ENCODE measurements at regions not wholly inside any gene's neighbourhood (a gene's known extent, or its start where the extent isn't known, plus 50 kb on each side); places are given as distances from the start of the nearest gene placed in this dataset.

GRCh38 chr1:232566093-232566492 lies 63.8 kb downstream of the SIPA1L2 start:
- TF ChIP-seq CTCF (conservative IDR thresholded peaks at IDR 0.05; ENCODE audit: low read depth, low read length) = no peak
- DNase-seq (ENCODE audit: low read depth) = no peak
- H3K4me3 ChIP-seq (ENCODE audit: low read length) = no peak overlapping the region

GRCh38 chr1:232562855-232563510 lies 67.0 kb downstream of the SIPA1L2 start:
- TF ChIP-seq CTCF (conservative IDR thresholded peaks at IDR 0.05; ENCODE audit: low read depth, low read length) = no peak
- no peak for DNase-seq (ENCODE audit: low read depth)
- no peak overlapping the region for H3K4me3 ChIP-seq (ENCODE audit: low read length)

- no peak for TF ChIP-seq CTCF (conservative IDR thresholded peaks at IDR 0.05; ENCODE audit: low read depth, low read length)
- DNase-seq (ENCODE audit: low read depth) = no peak
- H3K4me3 ChIP-seq (ENCODE audit: low read length) = no peak overlapping the region
These were observed 68.6 kb downstream of the SIPA1L2 start for GRCh38 chr1:232561381-232561780.

- DNase-seq (ENCODE audit: low read depth) = no peak
- H3K4me3 ChIP-seq (ENCODE audit: low read length) = no peak overlapping the region
- no peak for TF ChIP-seq CTCF (conservative IDR thresholded peaks at IDR 0.05; ENCODE audit: low read depth, low read length)
These were observed 69.0 kb downstream of the SIPA1L2 start for GRCh38 chr1:232560940-232561339.

GRCh38 chr1:232558954-232559353 lies 71.0 kb downstream of the SIPA1L2 start:
- no peak for DNase-seq (ENCODE audit: low read depth)
- TF ChIP-seq CTCF (conservative IDR thresholded peaks at IDR 0.05; ENCODE audit: low read depth, low read length) = no peak
- no peak overlapping the region for H3K4me3 ChIP-seq (ENCODE audit: low read length)

- no peak overlapping the region for H3K4me3 ChIP-seq (ENCODE audit: low read length)
- no peak for DNase-seq (ENCODE audit: low read depth)
- TF ChIP-seq CTCF (conservative IDR thresholded peaks at IDR 0.05; ENCODE audit: low read depth, low read length) = no peak
These were observed 72.3 kb downstream of the SIPA1L2 start for GRCh38 chr1:232557502-232558191.

GRCh38 chr1:232557096-232557495 lies 72.8 kb downstream of the SIPA1L2 start:
- no peak for TF ChIP-seq CTCF (conservative IDR thresholded peaks at IDR 0.05; ENCODE audit: low read depth, low read length)
- DNase-seq (ENCODE audit: low read depth) = no peak
- no peak overlapping the region for H3K4me3 ChIP-seq (ENCODE audit: low read length)

All from retinal pigment epithelial cell (primary cell).